ENCODE measurements at regions not wholly inside any gene's neighbourhood (a gene's known extent, or its start where the extent isn't known, plus 50 kb on each side); places are given as distances from the start of the nearest gene placed in this dataset.
"Not testable (repeated sequence)": the region's sequence is repeated elsewhere in the genome, so short reads cannot be mapped to it uniquely, and the experiment has no call there.

DNA sequence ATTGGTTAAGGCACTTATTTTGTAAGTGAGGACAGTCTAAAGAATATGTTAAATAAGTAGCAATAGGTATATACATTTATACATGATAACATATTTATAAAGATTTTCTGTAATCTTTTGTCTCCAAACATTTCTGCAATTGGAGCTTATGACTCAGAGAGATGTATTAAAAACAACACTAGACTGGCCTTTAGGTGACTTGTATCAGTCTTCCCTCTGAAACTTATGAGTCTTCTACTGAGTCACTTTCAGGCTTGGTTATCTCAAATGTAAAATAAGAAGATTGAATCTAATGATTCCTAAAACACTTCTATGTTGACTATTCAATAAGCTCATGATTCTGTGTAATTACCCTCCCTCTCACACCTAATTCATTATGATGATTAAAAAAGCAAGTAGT lies 672.6 kb upstream of the NEGR1 start:
- TF ChIP-seq POLR2A (IDR thresholded peaks at IDR 0.05), result no peak
- TF ChIP-seq, protein P1, sequence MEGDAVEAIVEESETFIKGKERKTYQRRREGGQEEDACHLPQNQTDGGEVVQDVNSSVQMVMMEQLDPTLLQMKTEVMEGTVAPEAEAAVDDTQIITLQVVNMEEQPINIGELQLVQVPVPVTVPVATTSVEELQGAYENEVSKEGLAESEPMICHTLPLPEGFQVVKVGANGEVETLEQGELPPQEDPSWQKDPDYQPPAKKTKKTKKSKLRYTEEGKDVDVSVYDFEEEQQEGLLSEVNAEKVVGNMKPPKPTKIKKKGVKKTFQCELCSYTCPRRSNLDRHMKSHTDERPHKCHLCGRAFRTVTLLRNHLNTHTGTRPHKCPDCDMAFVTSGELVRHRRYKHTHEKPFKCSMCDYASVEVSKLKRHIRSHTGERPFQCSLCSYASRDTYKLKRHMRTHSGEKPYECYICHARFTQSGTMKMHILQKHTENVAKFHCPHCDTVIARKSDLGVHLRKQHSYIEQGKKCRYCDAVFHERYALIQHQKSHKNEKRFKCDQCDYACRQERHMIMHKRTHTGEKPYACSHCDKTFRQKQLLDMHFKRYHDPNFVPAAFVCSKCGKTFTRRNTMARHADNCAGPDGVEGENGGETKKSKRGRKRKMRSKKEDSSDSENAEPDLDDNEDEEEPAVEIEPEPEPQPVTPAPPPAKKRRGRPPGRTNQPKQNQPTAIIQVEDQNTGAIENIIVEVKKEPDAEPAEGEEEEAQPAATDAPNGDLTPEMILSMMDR (IDR thresholded peaks at IDR 0.05), result no peak
- Histone ChIP-seq H3K27ac (no peak overlapping the region), H3K27me3 (no peaks in the 10 kb centered on the region), H3K36me3 (replicated peaks in 1 of 2; ENCODE audit: insufficient read depth in 1 of 2, low read depth in 2 of 2) (no peaks in the 10 kb centered on the region), H3K4me1 (no peaks in the 10 kb centered on the region), H3K9me3 (no peaks in the 10 kb centered on the region), H3K4me3 (no peak overlapping the region)
- intact Hi-C loops (cut with DNase I), result no loop called here
- ATAC-seq (no peak), DNase-seq (no peak)

DNA sequence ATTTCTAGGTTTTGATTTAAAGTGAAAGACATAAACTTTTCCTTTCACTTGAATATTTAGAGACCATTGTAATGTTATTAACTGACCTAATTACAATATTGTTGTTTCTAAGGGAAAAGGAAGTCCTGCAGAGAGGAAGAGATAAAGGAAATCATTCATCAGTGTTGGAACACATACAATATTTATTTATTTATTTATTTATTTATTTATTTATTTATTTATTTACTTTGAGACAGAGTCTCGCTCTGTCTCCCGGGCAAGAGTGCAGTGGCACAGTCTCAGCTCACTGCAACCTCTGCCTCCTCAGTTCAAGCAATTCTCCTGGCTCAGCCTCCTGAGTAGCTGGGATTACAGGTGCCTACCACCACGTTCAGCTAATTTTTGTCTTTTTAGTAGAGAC lies 668.6 kb upstream of the NEGR1 start:
- WGBS, 2 donors, result 66 to 73% methylated on average over 3 of the region's 3 CpGs
- ATAC-seq; H3K4me3 ChIP-seq; H3K36me3 ChIP-seq (replicated peaks in 1 of 2; ENCODE audit: insufficient read depth in 1 of 2, low read depth in 2 of 2); H3K27ac ChIP-seq; H3K4me1 ChIP-seq; DNase-seq; H3K9me3 ChIP-seq; H3K27me3 ChIP-seq; intact Hi-C loops (cut with DNase I): not testable (repeated sequence)

DNA sequence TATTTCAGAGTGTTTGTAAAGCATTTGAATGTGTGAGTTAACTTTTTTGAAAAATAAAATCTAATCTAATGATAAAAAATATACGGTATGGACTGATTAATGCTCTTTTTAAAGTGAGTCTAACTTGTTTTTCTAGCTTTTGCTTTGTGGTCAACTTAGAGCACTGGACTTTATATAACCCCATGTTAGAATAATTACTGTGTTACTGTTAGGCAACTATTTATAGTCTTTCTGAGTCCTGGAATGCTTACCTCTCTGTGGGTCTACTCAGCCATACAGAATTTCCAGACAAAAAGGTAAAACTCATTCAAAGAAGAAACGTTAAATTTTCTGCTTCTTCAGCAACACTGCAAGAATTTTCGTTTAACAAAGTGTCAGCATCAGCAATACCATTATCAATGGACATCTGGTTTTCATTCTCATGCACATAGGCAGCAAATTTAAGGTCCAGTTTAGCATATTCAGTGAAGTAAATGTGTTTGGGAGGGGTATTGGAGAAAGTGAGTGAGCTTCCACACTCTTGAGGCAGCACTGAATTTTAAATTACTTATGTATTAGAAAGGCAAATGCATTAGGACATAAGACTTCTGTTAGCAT lies 664.7 kb upstream of the NEGR1 start:
- Histone ChIP-seq H3K9me3 (no peaks in the 10 kb centered on the region), H3K4me3 (no peak overlapping the region), H3K4me1 (no peaks in the 10 kb centered on the region), H3K36me3 (replicated peaks in 1 of 2; ENCODE audit: insufficient read depth in 1 of 2, low read depth in 2 of 2) (no peaks in the 10 kb centered on the region), H3K27ac (no peak overlapping the region), H3K27me3 (no peaks in the 10 kb centered on the region)
- WGBS, 2 donors, result 14 to 24% methylated on average over 3 of the region's 3 CpGs
- DNase-seq, result no peak
- ATAC-seq, result no peak
- intact Hi-C loops (cut with DNase I), result no loop called here
- no peak for TF ChIP-seq POLR2A (IDR thresholded peaks at IDR 0.05)
- TF ChIP-seq, protein P1 (IDR thresholded peaks at IDR 0.05), result no peak

DNA sequence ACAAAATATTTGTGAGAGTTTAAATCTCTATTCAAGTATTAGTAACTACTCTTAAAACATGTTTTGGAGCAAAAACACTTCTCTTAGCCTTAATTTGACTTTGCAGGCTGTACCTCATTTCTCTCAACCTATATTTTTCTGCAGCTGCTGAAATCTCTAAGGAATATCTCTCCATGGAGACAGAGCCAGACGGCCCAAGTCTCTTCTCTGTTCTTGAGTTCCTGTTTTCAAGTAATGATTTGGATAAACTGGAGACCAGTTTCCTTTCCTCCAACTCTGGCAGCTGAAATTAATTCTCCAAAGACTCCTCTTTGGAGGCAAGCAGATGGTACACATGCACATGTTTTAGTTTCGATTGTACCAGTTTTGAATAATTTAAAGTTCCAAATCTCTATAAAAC lies 659.7 kb upstream of the NEGR1 start:
- Histone ChIP-seq H3K4me1 (no peaks in the 10 kb centered on the region), H3K27me3 (no peaks in the 10 kb centered on the region), H3K36me3 (replicated peaks in 1 of 2; ENCODE audit: insufficient read depth in 1 of 2, low read depth in 2 of 2) (no peaks in the 10 kb centered on the region), H3K9me3 (no peaks in the 10 kb centered on the region), H3K4me3 (no peak overlapping the region), H3K27ac (no peak overlapping the region)
- ATAC-seq (no peak), DNase-seq (no peak)
- intact Hi-C loops (cut with DNase I), result no loop called here
- TF ChIP-seq, protein P1 (IDR thresholded peaks at IDR 0.05), result no peak
- no peak for TF ChIP-seq POLR2A (IDR thresholded peaks at IDR 0.05)
- 38 to 49% methylated on average over 2 of the region's 2 CpGs for WGBS, 2 donors

DNA sequence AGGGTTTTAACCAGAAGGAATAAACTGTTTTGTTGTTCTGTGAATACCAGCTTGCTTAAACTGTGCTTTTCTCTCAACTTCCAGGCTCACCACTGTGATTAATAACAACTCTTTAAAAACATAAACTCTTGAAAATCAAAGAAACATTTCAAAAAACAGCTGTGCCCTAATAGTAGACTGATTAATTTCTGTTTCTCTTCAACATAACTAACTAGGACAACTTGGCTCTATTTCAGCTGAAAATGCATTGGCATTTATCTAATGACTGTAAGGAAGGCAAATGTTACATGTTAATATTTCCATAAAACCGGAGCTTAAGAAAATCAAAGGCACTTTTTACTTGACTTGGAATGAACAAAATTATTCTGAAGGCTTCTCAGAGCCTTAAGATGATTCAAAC lies 656.1 kb upstream of the NEGR1 start:
- 53 to 59% methylated on average over 1 of the region's 1 CpG for WGBS, 2 donors
- Histone ChIP-seq H3K27me3 (no peaks in the 10 kb centered on the region), H3K4me3 (no peak overlapping the region), H3K27ac (no peak overlapping the region), H3K36me3 (replicated peaks in 1 of 2; ENCODE audit: insufficient read depth in 1 of 2, low read depth in 2 of 2) (no peaks in the 10 kb centered on the region), H3K4me1 (no peaks in the 10 kb centered on the region), H3K9me3 (no peaks in the 10 kb centered on the region)
- no peak for ATAC-seq
- no peak for TF ChIP-seq POLR2A (IDR thresholded peaks at IDR 0.05)
- TF ChIP-seq, protein P1 (IDR thresholded peaks at IDR 0.05), result no peak
- intact Hi-C loops (cut with DNase I), result no loop called here
- DNase-seq, result no peak

All from body of pancreas (tissue), 4 donors.